Ishikawa (cell line): ENCODE measurements at regions not wholly inside any gene's neighbourhood (a gene's known extent, or its start where the extent isn't known, plus 50 kb on each side); places are given as distances from the start of the nearest gene placed in this dataset.

Experiments used
- CEBPB ChIP-seq: IDR thresholded peaks from 2 replicates; pipeline ENCODE4 v1.6.1; 2012
- CREB1 ChIP-seq: IDR thresholded peaks from 2 replicates; pipeline ENCODE4 v1.6.1; 2012; ENCODE audit warnings: low read depth
- EGR1 ChIP-seq: IDR thresholded peaks from 2 replicates; pipeline ENCODE4 v1.6.1; 2012
- EP300 ChIP-seq: IDR thresholded peaks from 2 replicates; pipeline ENCODE4 v1.6.1; 2012; ENCODE audit warnings: borderline replicate concordance
- FOXM1 ChIP-seq: IDR thresholded peaks from 2 replicates; pipeline ENCODE4 v1.6.1; 2012; ENCODE audit warnings: low read depth, borderline replicate concordance
- MAX ChIP-seq: IDR thresholded peaks from 2 replicates; pipeline ENCODE4 v1.6.1; 2012
- NFIC ChIP-seq: IDR thresholded peaks from 2 replicates; pipeline ENCODE4 v1.6.1; 2012
- RAD21 ChIP-seq: IDR thresholded peaks from 2 replicates; pipeline ENCODE4 v1.6.1; 2012; ENCODE audit warnings: low read depth
- REST ChIP-seq: IDR thresholded peaks from 2 replicates; pipeline ENCODE4 v1.6.1; 2012; ENCODE audit warnings: low read depth, mild to moderate bottlenecking
- TAF1 ChIP-seq: IDR thresholded peaks from 2 replicates; pipeline ENCODE4 v1.6.1; 2012; ENCODE audit warnings: low read depth, mild to moderate bottlenecking
- TCF12 ChIP-seq: IDR thresholded peaks from 2 replicates; pipeline ENCODE4 v1.6.1; 2012; ENCODE audit warnings: low read depth
- TEAD4 ChIP-seq: IDR thresholded peaks from 2 replicates; pipeline ENCODE4 v1.6.1; 2012
- USF1 ChIP-seq: IDR thresholded peaks from 2 replicates; pipeline ENCODE4 v1.6.1; 2012
- YY1 ChIP-seq: IDR thresholded peaks from 2 replicates; pipeline ENCODE4 v1.6.1; 2012; ENCODE audit warnings: low read depth
- ZBTB7A ChIP-seq: IDR thresholded peaks from 2 replicates; pipeline ENCODE4 v1.6.1; 2012; ENCODE audit warnings: low read depth

- TF ChIP-seq RAD21 (no peak), CEBPB (no peak), TAF1 (no peak), REST (no peak), NFIC (no peak), TCF12 (no peak), FOXM1 (no peak), TEAD4 (no peak), CREB1 (no peak), USF1 (no peak), EGR1 (no peak), EP300 (no peak), YY1 (no peak), MAX (no peak), ZBTB7A (no peak)
Observed at GRCh38 chr10:133028956-133029355, 58.8 kb upstream of the ADGRA1 start.

GRCh38 chr10:133028158-133028557 lies 59.6 kb upstream of the ADGRA1 start:
- TF ChIP-seq YY1 = no peak
- TF ChIP-seq EGR1 = no peak

DNA sequence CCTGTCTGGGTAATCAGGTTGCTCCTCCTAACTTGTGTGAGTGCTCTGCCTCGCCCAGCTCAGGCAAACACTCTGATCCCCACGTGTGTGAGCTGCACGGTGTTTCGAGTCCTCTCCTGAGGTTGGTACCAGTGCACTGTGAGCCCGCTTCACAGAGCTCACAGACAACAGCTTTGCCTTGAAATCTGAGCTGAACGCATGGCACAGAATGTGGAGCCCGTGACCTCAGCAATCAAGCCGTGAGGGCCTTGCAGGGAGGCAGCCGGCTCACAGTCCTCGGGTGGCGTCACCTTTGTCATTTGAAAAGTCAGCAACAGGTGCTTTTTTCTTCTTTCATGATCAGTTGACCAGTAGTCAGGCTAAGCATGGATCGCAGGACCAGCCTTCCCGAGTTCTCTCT lies 60.2 kb upstream of the ADGRA1 start:
- no peak for TF ChIP-seq TAF1
- TF ChIP-seq YY1 = no peak
- TF ChIP-seq RAD21 = no peak

DNA sequence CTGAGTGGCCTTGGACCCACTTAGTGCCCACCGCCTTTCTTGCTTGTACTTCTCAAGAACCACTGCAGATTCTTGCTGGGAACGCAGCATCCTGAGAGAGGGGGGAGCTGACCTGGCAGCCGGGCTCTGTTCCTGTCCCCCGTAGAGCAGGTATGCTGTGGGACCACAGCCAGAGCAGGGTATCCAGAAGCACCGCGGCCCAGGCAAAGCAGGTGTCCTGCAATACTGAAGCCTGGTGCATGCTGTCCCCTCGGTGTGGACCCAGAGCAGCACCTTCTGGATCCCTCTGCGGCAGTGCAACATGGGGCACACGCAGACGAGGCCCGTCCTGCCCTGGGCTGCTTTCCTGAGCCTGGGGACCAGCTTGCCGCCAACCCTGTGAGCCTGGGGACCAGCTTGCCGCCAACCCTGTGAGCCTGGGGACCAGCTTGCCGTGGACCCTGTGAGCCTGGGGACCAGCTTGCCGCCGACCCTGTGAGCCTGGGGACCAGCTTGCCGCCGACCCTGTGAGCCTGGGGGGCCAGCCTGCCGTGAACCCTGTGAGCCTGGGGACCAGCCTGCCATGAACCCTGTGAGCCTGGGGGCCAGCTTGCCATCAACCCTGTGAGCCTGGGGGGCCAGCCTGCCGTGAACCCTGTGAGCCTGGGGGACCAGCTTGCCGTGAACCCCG lies 60.9 kb upstream of the ADGRA1 start:
- no peak for TF ChIP-seq TCF12
- TF ChIP-seq TAF1 = no peak
- no peak for TF ChIP-seq REST
- no peak for TF ChIP-seq USF1
- no peak for TF ChIP-seq CREB1
- TF ChIP-seq FOXM1 = no peak
- no peak for TF ChIP-seq EP300
- TF ChIP-seq MAX = no peak
- TF ChIP-seq NFIC = no peak
- TF ChIP-seq EGR1 = no peak
- TF ChIP-seq CEBPB = no peak
- no peak for TF ChIP-seq ZBTB7A
- no peak for TF ChIP-seq YY1
- TF ChIP-seq RAD21 = no peak
- no peak for TF ChIP-seq TEAD4

GRCh38 chr10:133026171-133026570 lies 61.6 kb upstream of the ADGRA1 start:
- TF ChIP-seq RAD21 (no peak), TEAD4 (no peak), CEBPB (no peak), USF1 (no peak), TAF1 (no peak), FOXM1 (no peak), EGR1 (no peak), YY1 (no peak), MAX (no peak), NFIC (no peak), EP300 (no peak), CREB1 (no peak), TCF12 (no peak), REST (no peak), ZBTB7A (no peak)
